OCI-LY3 (cell line): ENCODE measurements at regions not wholly inside any gene's neighbourhood (a gene's known extent, or its start where the extent isn't known, plus 50 kb on each side); places are given as distances from the start of the nearest gene placed in this dataset.

Experiments
- H2AFZ ChIP-seq: fragments of 200-600, 300-600 bp; shearing (Covaris generic); 2 replicates; pipeline ENCODE4 v1.6.0; 2014; ENCODE audit warnings: antibody characterized with exemption, low read depth, low read length
- H3K27ac ChIP-seq: fragments of 200-600, 300-600 bp; sonication (generic); 2 replicates; pipeline ENCODE4 v1.5.1; 2014; ENCODE audit warnings: mild to moderate bottlenecking, low read length, moderate library complexity, mixed read lengths
- H3K27me3 ChIP-seq: fragments of 200-600, 300-600 bp; sonication (generic); 2 replicates; pipeline ENCODE4 v1.6.1; 2014; ENCODE audit warnings: low read depth, low read length, mixed read lengths
- H3K36me3 ChIP-seq: fragments of 200-600, 300-600 bp; sonication (generic); replicated peaks from 2 replicates; pipeline ENCODE3; 2014; ENCODE audit warnings: low read depth, low read length, mixed read lengths
- H3K4me1 ChIP-seq: fragments of 300-600, 200-600 bp; sonication (generic); 2 replicates; pipeline ENCODE4 v1.6.1; 2014; ENCODE audit warnings: low read length, mixed read lengths
- H3K4me2 ChIP-seq: fragments of 200-600, 300-600 bp; sonication (generic); 2 replicates; pipeline ENCODE4 v1.6.1; 2014; ENCODE audit warnings: low read length, mixed read lengths
- H3K4me3 ChIP-seq: fragments of 300-600, 200-600 bp; sonication (generic); 2 replicates; pipeline ENCODE4 v1.5.1; 2014; ENCODE audit warnings: antibody characterized with exemption, mild to moderate bottlenecking, low read length, moderate library complexity
- H3K79me2 ChIP-seq: fragments of 300-600, 200-600 bp; shearing (Covaris generic); 2 replicates; pipeline ENCODE4 v1.6.1; 2014; ENCODE audit warnings: mild to moderate bottlenecking, low read length, mixed read lengths
- H3K9ac ChIP-seq: fragments of 300-600, 200-600 bp; shearing (Covaris generic); 2 replicates; pipeline ENCODE4 v1.6.0; 2014; ENCODE audit warnings: mild to moderate bottlenecking, low read length, moderate library complexity
- H3K9me3 ChIP-seq: fragments of 200-600, 300-600 bp; shearing (Covaris generic); 2 replicates; pipeline ENCODE4 v1.6.1; 2014; ENCODE audit warnings: low read length, mixed read lengths; ENCODE audit not compliant: insufficient read depth
- H4K20me1 ChIP-seq: fragments of 200-600, 300-600 bp; sonication (generic); 2 replicates; pipeline ENCODE4 v1.6.1; 2016; ENCODE audit warnings: low read length, mixed read lengths; ENCODE audit not compliant: insufficient read depth
- EZH2phosphoT487 ChIP-seq: fragments of 200-600 bp; shearing (Covaris generic); IDR thresholded peaks from 2 replicates; pipeline ENCODE4 v1.6.1; 2018; ENCODE audit warnings: antibody characterized with exemption, mixed run types, low read depth
- TF ChIP-seq, protein P1 (sequence below): fragments of 200-600, 300-600 bp; sonication (generic); IDR thresholded peaks from 2 replicates; pipeline ENCODE4 v1.5.1; 2014; ENCODE audit warnings: antibody characterized with exemption, low read length, low read depth

DNA sequence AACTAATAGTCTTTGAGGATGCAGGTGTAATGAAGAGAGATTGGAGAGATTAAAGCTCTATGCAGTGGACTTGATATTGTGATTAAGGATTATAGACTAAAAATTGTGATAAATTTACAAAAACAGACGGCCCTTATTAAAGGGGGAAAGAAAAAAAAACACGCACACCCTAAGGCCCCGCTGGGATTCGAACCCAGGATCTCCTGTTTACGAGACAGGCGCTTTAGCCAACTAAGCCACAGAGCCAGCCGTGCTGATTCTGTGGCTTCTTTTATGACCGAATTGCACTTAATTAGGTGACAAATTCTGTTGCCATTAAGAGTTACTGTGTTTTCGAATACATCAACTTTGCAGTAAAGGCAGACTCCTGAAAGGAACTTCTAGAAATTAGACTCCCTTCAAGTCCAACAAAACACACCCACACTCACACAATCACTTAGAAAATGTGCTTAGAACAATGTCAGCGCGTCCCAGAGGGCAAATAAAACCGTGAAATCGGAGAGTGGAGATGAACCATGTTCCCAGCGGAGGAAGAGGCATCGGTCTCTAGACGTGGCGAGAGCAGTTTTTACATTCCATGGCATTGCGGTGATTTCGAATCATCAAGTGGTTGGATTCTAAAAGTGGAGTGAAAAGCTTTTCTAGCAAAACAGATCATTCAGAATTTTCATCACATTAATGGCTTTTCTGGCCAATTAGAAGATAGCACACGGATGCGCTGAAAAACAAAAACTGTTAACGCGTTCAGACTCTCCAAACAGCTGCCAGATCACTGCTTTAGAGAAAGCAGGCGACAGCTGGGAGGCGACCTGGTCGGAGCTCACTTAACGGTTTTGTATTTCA lies 122.6 kb downstream of the GPX5 start:
- Histone ChIP-seq H3K4me3 (peak overlapping the region; percentile 99), H3K4me2 (peak overlapping the region; percentile 74), H4K20me1 (no peaks in the 10 kb centered on the region), H3K27ac (peak overlapping the region; percentile 42), H3K36me3 (no peaks in the 10 kb centered on the region), H3K9me3 (no peaks in the 10 kb centered on the region), H2AFZ (peak overlapping the region; percentile 100), H3K9ac (peak overlapping the region; percentile 82), H3K79me2 (no peaks in the 10 kb centered on the region), H3K4me1 (peaks cover 6% of the 10 kb centered on the region; the same call in 1 of the 2 replicates), H3K27me3 (no peaks in the 10 kb centered on the region)
- TF ChIP-seq EZH2phosphoT487 = no peak
- TF ChIP-seq, protein P1, sequence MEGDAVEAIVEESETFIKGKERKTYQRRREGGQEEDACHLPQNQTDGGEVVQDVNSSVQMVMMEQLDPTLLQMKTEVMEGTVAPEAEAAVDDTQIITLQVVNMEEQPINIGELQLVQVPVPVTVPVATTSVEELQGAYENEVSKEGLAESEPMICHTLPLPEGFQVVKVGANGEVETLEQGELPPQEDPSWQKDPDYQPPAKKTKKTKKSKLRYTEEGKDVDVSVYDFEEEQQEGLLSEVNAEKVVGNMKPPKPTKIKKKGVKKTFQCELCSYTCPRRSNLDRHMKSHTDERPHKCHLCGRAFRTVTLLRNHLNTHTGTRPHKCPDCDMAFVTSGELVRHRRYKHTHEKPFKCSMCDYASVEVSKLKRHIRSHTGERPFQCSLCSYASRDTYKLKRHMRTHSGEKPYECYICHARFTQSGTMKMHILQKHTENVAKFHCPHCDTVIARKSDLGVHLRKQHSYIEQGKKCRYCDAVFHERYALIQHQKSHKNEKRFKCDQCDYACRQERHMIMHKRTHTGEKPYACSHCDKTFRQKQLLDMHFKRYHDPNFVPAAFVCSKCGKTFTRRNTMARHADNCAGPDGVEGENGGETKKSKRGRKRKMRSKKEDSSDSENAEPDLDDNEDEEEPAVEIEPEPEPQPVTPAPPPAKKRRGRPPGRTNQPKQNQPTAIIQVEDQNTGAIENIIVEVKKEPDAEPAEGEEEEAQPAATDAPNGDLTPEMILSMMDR = no peak

DNA sequence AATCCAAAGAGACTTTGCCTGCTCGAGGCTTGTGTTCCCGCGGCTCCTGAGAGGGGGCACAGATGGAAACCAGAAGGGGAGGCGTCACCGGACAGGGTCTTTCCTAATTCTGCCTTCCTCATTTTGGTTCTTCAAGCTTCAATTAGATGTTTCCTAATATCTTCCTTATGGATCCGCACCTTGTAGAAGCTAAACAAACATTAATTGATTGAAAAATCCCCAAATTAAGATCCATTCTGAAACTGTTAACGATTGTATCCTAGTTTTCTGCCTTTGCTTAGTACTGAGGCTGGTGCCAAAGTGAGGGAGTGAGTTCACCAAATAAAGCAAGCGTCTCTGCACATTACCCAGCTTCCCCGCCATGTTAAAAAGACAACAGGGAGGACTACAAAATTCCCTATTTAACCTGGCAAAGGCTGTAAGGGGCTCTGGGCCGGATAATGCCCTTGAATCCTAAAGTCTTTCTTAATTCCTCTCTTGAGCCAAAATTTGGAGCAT lies 123.2 kb downstream of the GPX5 start:
- Histone ChIP-seq H3K27me3 (no peaks in the 10 kb centered on the region), H3K4me2 (peak overlapping the region; percentile 74), H3K4me1 (peaks cover 6% of the 10 kb centered on the region; the same call in 1 of the 2 replicates), H3K9ac (peak overlapping the region; percentile 82), H3K4me3 (peak overlapping the region; percentile 99), H3K36me3 (no peaks in the 10 kb centered on the region), H3K9me3 (no peaks in the 10 kb centered on the region), H3K27ac (peak overlapping the region; percentile 42), H2AFZ (peak overlapping the region; percentile 100), H4K20me1 (no peaks in the 10 kb centered on the region), H3K79me2 (no peaks in the 10 kb centered on the region)
- TF ChIP-seq, protein P1 = no peak
- no peak for TF ChIP-seq EZH2phosphoT487

GRCh38 chr6:28651161-28651560 lies 125.5 kb downstream of the GPX5 start:
- Histone ChIP-seq H3K27me3 (no peaks in the 10 kb centered on the region), H3K9ac (no peak overlapping the region), H3K4me3 (no peak overlapping the region), H4K20me1 (no peaks in the 10 kb centered on the region), H3K27ac (no peak overlapping the region), H3K4me1 (peaks cover 6% of the 10 kb centered on the region; the same call in 1 of the 2 replicates), H2AFZ (no peak overlapping the region), H3K79me2 (no peaks in the 10 kb centered on the region), H3K9me3 (no peaks in the 10 kb centered on the region), H3K36me3 (no peaks in the 10 kb centered on the region), H3K4me2 (no peak overlapping the region)
- TF ChIP-seq, protein P1 = no peak
- TF ChIP-seq EZH2phosphoT487 = no peak

GRCh38 chr6:28653876-28654275 lies 128.2 kb downstream of the GPX5 start:
- Histone ChIP-seq H4K20me1 (no peaks in the 10 kb centered on the region), H3K4me1 (peaks cover 9% of the 10 kb centered on the region; the same call in 1 of the 2 replicates), H3K4me3 (no peak overlapping the region), H3K36me3 (no peaks in the 10 kb centered on the region), H3K79me2 (no peaks in the 10 kb centered on the region), H3K27ac (no peak overlapping the region), H3K27me3 (no peaks in the 10 kb centered on the region), H2AFZ (no peak overlapping the region), H3K9me3 (no peaks in the 10 kb centered on the region), H3K9ac (no peak overlapping the region), H3K4me2 (no peak overlapping the region)
- TF ChIP-seq, protein P1 = no peak
- no peak for TF ChIP-seq EZH2phosphoT487
